BE2C (cell line): ENCODE measurements at regions not wholly inside any gene's neighbourhood (a gene's known extent, or its start where the extent isn't known, plus 50 kb on each side); places are given as distances from the start of the nearest gene placed in this dataset.
"Not testable (repeated sequence)": the region's sequence is repeated elsewhere in the genome, so short reads cannot be mapped to it uniquely, and the experiment has no call there.

Experiments used
- DNase-seq: peaks from one replicate; pipeline ENCODE4 v3.0.0-alpha.2; 2020
- H3K27me3 ChIP-seq: fragments of 250-450 bp; sonication (Bioruptor Pico); 2 replicates; pipeline ENCODE4 v1.5.1; 2020; ENCODE audit warnings: mild to moderate bottlenecking
- H3K36me3 ChIP-seq: fragments of 250-450 bp; sonication (Bioruptor Pico); 2 replicates; pipeline ENCODE4 v1.5.1; 2020; ENCODE audit warnings: mild to moderate bottlenecking
- H3K4me1 ChIP-seq: fragments of 250-450 bp; sonication (Bioruptor Pico); 2 replicates; pipeline ENCODE4 v1.5.1; 2020
- H3K4me3 ChIP-seq: 2 replicates; pipeline ENCODE4 v1.5.1; 2011; ENCODE audit warnings: low read depth, low read length
- H3K9me3 ChIP-seq: fragments of 250-450 bp; sonication (Bioruptor Pico); 2 replicates; pipeline ENCODE4 v1.5.1; 2020
- CTCF ChIP-seq: IDR thresholded peaks from 2 replicates; pipeline ENCODE4 v1.5.1; 2012; ENCODE audit warnings: mild to moderate bottlenecking, low read depth, low read length

- TF ChIP-seq CTCF: no peak
- H3K4me1 ChIP-seq: no peaks in the 10 kb centered on the region
- H3K36me3 ChIP-seq: no peaks in the 10 kb centered on the region
- DNase-seq: no peak
- H3K27me3 ChIP-seq: no peaks in the 10 kb centered on the region
- H3K9me3 ChIP-seq: no peaks in the 10 kb centered on the region
- H3K4me3 ChIP-seq: no peak overlapping the region
Measured at GRCh38 chr6:101181006-101181405, 212.5 kb upstream of the GRIK2 start.

- H3K4me1 ChIP-seq, H3K9me3 ChIP-seq, H3K4me3 ChIP-seq, DNase-seq, H3K36me3 ChIP-seq, H3K27me3 ChIP-seq: not testable (repeated sequence)
Measured at GRCh38 chr6:101188285-101188798, 205.2 kb upstream of the GRIK2 start.

GRCh38 chr6:101195588-101195987, 197.9 kb upstream of the GRIK2 start:
- H3K36me3 ChIP-seq: no peaks in the 10 kb centered on the region
- no peaks in the 10 kb centered on the region for H3K27me3 ChIP-seq
- no peaks in the 10 kb centered on the region for H3K9me3 ChIP-seq
- TF ChIP-seq CTCF: no peak
- H3K4me1 ChIP-seq: no peaks in the 10 kb centered on the region
- no peak overlapping the region for H3K4me3 ChIP-seq
- no peak for DNase-seq

- no peak for TF ChIP-seq CTCF
- Histone ChIP-seq H3K4me1 (no peaks in the 10 kb centered on the region), H3K36me3 (no peaks in the 10 kb centered on the region), H3K27me3 (no peaks in the 10 kb centered on the region), H3K4me3 (no peak overlapping the region), H3K9me3 (no peaks in the 10 kb centered on the region)
- DNase-seq: no peak
Measured at GRCh38 chr6:101199441-101199840, 194.1 kb upstream of the GRIK2 start.

- Histone ChIP-seq H3K36me3 (no peaks in the 10 kb centered on the region), H3K4me3 (no peak overlapping the region), H3K4me1 (no peaks in the 10 kb centered on the region), H3K9me3 (no peaks in the 10 kb centered on the region), H3K27me3 (no peaks in the 10 kb centered on the region)
- no peak for DNase-seq
- TF ChIP-seq CTCF: no peak
Measured at GRCh38 chr6:101202867-101203374, 190.6 kb upstream of the GRIK2 start.

- no peak for DNase-seq
- TF ChIP-seq CTCF: no peak
- no peaks in the 10 kb centered on the region for H3K9me3 ChIP-seq
- no peaks in the 10 kb centered on the region for H3K4me1 ChIP-seq
- no peaks in the 10 kb centered on the region for H3K27me3 ChIP-seq
- H3K36me3 ChIP-seq: no peaks in the 10 kb centered on the region
- H3K4me3 ChIP-seq: no peak overlapping the region
Measured at GRCh38 chr6:101203664-101204063, 189.8 kb upstream of the GRIK2 start.

GRCh38 chr6:101208152-101208551, 185.4 kb upstream of the GRIK2 start:
- TF ChIP-seq CTCF: no peak
- H3K36me3 ChIP-seq: no peaks in the 10 kb centered on the region
- H3K9me3 ChIP-seq: no peaks in the 10 kb centered on the region
- no peak overlapping the region for H3K4me3 ChIP-seq
- no peaks in the 10 kb centered on the region for H3K4me1 ChIP-seq
- no peaks in the 10 kb centered on the region for H3K27me3 ChIP-seq
- no peak for DNase-seq
